Activated T-helper 1 cell treated with Interleukin-2 at 50 U/mL for 16 hours (primary cell): ENCODE measurements at regions not wholly inside any gene's neighbourhood (a gene's known extent, or its start where the extent isn't known, plus 50 kb on each side); places are given as distances from the start of the nearest gene placed in this dataset.

Experiments used
- DNase-seq: peaks from one replicate; pipeline ENCODE4 v3.0.0-alpha.2; 2020; ENCODE audit warnings: low read depth

DNA sequence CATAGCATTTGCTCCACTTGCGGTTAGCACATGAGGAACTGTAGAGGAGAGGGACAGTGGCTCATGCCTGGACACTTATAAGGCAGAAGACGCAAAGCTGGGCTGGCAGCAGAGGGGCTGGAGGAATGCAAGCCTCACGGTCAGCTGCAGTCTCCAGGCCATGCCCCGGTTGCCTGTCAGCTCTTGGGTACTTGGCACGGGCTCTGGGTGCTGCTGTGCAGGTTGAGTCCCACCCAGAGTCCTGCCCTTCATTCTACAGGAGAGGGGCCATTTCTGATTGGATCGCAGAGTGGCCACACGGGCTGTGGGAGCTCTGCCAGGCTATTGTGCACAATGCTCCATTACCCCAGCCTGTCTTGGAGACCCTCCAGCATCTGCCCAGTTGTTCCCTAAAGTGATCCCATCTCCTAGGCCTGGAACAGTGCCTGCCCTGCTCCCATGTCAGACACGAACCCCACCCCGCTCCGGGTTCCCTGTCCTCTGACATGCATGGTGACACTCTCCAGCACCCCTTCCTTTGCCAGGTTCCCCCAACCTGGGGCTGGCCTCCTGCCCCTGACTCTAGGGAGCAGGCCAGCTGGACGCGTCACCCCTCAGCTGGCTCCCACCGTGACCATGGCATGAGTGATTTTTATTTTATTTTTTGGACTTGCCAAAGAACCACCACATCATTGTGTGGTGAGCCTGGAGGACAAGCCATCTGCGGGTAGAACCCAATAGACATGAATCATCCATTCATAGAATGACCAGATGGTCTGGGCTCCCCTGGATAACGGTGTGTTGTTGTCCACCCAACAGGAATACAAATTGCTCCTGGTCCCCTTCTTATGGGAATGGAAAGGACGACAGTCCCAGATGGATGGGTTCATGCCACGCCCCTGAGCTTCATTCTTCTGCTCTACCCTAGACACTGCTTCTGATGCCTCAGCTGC lies 51.0 kb upstream of the KLF13 start:
- no peak for DNase-seq

DNA sequence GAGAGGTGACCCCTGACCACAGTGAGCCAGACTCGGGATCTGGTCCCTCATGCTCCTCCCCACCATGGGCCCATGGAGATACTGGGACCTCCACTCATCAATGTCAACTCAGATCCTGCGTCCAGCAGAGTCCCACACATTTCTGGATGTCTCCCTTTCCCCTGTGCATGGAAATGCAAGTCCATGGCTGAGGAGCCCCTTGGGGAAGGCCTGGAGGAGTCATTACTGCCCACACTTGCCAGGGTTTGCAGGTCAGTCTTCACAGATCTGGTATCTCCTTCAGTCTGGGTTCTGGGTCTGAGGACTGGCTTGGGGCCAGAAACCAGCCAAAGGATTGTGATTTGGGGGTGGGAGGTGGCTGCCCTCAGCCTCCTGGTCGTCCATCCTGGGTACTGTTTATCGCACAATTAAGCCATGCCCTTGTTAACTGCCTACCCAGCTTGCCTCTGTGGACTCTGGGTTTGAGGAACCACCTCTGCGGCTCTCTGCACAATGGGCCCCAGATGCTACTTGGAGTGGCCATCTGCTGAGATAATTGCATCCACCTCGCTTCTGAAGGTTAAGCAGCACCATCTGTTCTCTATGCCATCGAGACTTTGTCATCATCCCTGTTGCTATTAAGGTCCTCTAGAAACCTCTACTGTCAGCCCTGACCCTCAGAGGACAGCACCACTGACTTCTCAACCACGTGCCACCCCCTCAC lies 49.9 kb upstream of the KLF13 start:
- no peak for DNase-seq
